ENCODE measurements at regions not wholly inside any gene's neighbourhood (a gene's known extent, or its start where the extent isn't known, plus 50 kb on each side); places are given as distances from the start of the nearest gene placed in this dataset.

- H4K20me1 ChIP-seq (ENCODE audit: insufficient read depth, low read length) = no peaks in the 10 kb centered on the region
- H3K4me3 ChIP-seq (replicated peaks in 1 of 3; ENCODE audit: insufficient read depth in 1 of 3, low read depth in 2 of 3, low read length in 3 of 3) = no peak overlapping the region
- no peak overlapping the region for H3K27ac ChIP-seq (ENCODE audit: extremely low read length, insufficient read depth, low read length)
- CTCF ChIA-PET (ENCODE audit: low intra/inter-chr PET ratio, low total read pairs) = no interaction called here
- intact Hi-C loops (cut with micrococcal nuclease; ENCODE audit: unreplicated experiment) (no loop called here), in situ Hi-C loops (cut with HindIII; ENCODE audit: extremely low pct_ligation_motif_present, low pct_unique_long_range_greater_than_20kb) (no loop called here)
- no peaks in the 10 kb centered on the region for H3K4me1 ChIP-seq (ENCODE audit: insufficient read depth, low read length)
- no peak for FAIRE-seq
- H3K79me2 ChIP-seq (ENCODE audit: insufficient read depth, low read length) = no peaks in the 10 kb centered on the region
- ATAC-seq = no peak
- no peaks in the 10 kb centered on the region for H3K36me3 ChIP-seq (replicated peaks in 1 of 2; ENCODE audit: control insufficient read depth in 1 of 2, insufficient read depth in 2 of 2, low read length in 2 of 2)
- POLR2A ChIA-PET = no interaction called here
- no TSS peak for BruUV-seq (replicated peaks)
- H3K9ac ChIP-seq (ENCODE audit: insufficient read depth, low read depth, low read length) = no peak overlapping the region
- H3K4me2 ChIP-seq (ENCODE audit: low read depth, low read length) = no peak overlapping the region
- no peak overlapping the region for H2AFZ ChIP-seq (ENCODE audit: low read length)
- 0% methylated on average over 2 of the region's 2 CpGs for WGBS (ENCODE audit: low lambda C conversion rate)
- peaks cover 83% of the 10 kb centered on the region for H3K9me3 ChIP-seq (ENCODE audit: low read length)
- no peak for TF ChIP-seq RAD21 (CRISPR knock-in tag; IDR thresholded peaks at IDR 0.05)
- no peak for TF ChIP-seq ZNF501 (CRISPR knock-in tag; IDR thresholded peaks at IDR 0.05)
- no peak for TF ChIP-seq HMG20B (CRISPR knock-in tag; conservative IDR thresholded peaks at IDR 0.05)
- no peak for TF ChIP-seq SRSF4 (IDR thresholded peaks at IDR 0.05; ENCODE audit: low read depth, low read length, poor library complexity, severe bottlenecking)
- TF ChIP-seq ATF7 (IDR thresholded peaks at IDR 0.05) = no peak
- no peak for TF ChIP-seq ATF7 (CRISPR knock-in tag; IDR thresholded peaks at IDR 0.05)
- no peak for TF ChIP-seq ZNF747 (CRISPR knock-in tag; IDR thresholded peaks at IDR 0.05; ENCODE audit: borderline replicate concordance)
- TF ChIP-seq ETV6 (CRISPR knock-in tag; conservative IDR thresholded peaks at IDR 0.05) = no peak
- TF ChIP-seq MLX (CRISPR knock-in tag; IDR thresholded peaks at IDR 0.05) = no peak
- no peak for TF ChIP-seq ZBTB33 (CRISPR knock-in tag; IDR thresholded peaks at IDR 0.05)
- no peak for TF ChIP-seq ZC3H13 (CRISPR knock-in tag; IDR thresholded peaks at IDR 0.05)
- no peak for TF ChIP-seq ZNF564 (CRISPR knock-in tag; IDR thresholded peaks at IDR 0.05)
- no peak for TF ChIP-seq ZNF512B (CRISPR knock-in tag; IDR thresholded peaks at IDR 0.05; ENCODE audit: borderline replicate concordance)
- no peak for TF ChIP-seq ARNT (IDR thresholded peaks at IDR 0.05)
- TF ChIP-seq ZNF260 (CRISPR knock-in tag; IDR thresholded peaks at IDR 0.05; ENCODE audit: borderline replicate concordance, low read depth) = no peak
- TF ChIP-seq MBD4 (IDR thresholded peaks at IDR 0.05; ENCODE audit: borderline replicate concordance, low read length) = no peak
- no peak for TF ChIP-seq ZNF768 (CRISPR knock-in tag; IDR thresholded peaks at IDR 0.05)
- no peak for TF ChIP-seq EP300 (IDR thresholded peaks at IDR 0.05; ENCODE audit: low read depth in 2 of 2, low read length in 2 of 2)
- TF ChIP-seq EP300 (CRISPR knock-in tag; IDR thresholded peaks at IDR 0.05; ENCODE audit: borderline replicate concordance) = no peak
- TF ChIP-seq ZNF20 (CRISPR knock-in tag; IDR thresholded peaks at IDR 0.05) = no peak
- no peak for TF ChIP-seq MEIS1 (CRISPR knock-in tag; IDR thresholded peaks at IDR 0.05; ENCODE audit: borderline replicate concordance)
- no peak for TF ChIP-seq RFXANK (CRISPR knock-in tag; IDR thresholded peaks at IDR 0.05)
- no peak for DNase-seq (ENCODE audit: low spot score)
- H3K27me3 ChIP-seq (ENCODE audit: control insufficient read depth in 1 of 2, insufficient read depth in 2 of 2, low read length in 2 of 2) = no peaks in the 10 kb centered on the region
Measured at GRCh38 chr6:164478426-164478825, 831.0 kb downstream of the C6orf118 start.

Data from HepG2 (cell line).